GM21360 (cell line): ENCODE measurements at regions not wholly inside any gene's neighbourhood (a gene's known extent, or its start where the extent isn't known, plus 50 kb on each side); places are given as distances from the start of the nearest gene placed in this dataset.
A peak's percentile ranks its signal among the peaks of the same experiment; 100 is the strongest.

ENCODE experiments used
- ATAC-seq: cut with Tn5 transposase; IDR thresholded peaks from one replicate; pipeline ENCODE4 v1.9.1; 2021; ENCODE audit warnings: mild to moderate bottlenecking, moderate library complexity; ENCODE audit not compliant: unreplicated experiment

GRCh38 chr2:19664646-19665045 is 237.1 kb downstream of the TTC32 start:
- no peak for ATAC-seq

GRCh38 chr2:19659024-19659792 is 242.6 kb downstream of the TTC32 start:
- no peak for ATAC-seq

DNA sequence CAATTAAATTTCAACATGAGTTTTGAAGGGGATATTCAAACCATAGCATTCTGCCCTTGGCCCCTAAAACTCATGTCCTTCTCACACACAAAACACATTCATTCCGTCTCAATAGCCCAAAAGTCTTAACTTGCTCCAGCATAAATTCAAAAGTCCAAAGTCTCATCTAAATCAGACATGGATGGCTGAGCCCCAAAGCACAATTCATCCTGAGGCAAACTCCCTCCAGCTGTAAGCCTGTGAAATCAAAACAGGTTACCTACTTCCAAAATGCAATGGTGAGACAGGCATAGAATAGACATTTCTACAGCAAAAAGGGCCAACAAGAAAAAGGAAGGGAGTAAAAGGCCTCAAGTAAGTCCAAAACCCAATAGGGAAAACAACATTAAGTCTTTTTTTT is 245.8 kb downstream of the TTC32 start:
- no peak for ATAC-seq

GRCh38 chr2:19654310-19655090 is 247.3 kb downstream of the TTC32 start:
- no peak for ATAC-seq

- ATAC-seq, result no peak
These were observed 248.3 kb downstream of the TTC32 start for GRCh38 chr2:19653509-19653908.

- no peak for ATAC-seq
These were observed 249.0 kb downstream of the TTC32 start for GRCh38 chr2:19652811-19653210.

DNA sequence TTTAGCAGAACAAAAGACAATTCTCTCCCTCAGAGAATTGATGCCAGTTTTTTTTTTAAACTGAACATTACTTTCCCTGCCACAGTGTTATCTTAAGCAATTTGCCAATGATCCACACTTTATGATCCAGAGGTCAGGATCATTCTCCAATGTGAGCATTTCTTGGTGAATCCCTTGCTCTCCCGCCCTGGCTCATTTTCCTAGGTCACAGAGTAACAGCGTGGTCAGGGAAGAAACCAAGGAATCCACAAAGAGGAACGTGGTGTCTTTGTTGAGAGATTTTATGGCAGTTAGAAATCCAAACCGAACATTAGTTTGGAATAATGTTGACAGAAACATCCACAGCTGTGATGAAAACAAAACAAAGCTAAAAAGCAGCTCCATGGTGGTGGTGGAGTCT is 250.3 kb downstream of the TTC32 start:
- no peak for ATAC-seq

DNA sequence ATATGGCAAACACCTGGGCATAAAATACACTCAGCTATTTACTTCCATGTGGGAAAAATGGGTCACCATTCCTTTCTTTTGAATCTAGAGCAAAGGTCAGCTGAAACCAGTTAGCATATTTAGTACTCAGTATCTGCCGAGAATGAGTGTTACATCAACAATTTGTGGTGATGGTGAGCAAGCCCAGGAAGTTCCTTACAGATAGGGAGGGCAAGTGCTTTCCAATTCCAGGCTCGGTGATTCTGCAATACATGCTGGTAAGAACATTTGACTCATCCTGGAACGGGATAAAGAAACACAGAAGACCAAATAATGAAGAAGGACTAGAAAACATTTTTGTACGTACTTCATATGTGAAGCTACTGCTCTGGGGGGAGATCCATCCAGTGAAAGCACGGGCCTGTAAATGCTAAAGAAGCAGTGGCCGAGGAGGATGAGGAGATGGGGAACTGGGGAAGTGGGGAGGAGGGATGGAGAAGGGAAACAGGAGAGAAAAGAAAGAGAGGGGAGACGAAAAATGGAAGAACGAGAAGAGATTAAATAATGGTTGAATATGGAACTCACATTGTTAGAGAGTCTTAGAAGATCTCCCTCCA is 251.9 kb downstream of the TTC32 start:
- ATAC-seq, result no peak

DNA sequence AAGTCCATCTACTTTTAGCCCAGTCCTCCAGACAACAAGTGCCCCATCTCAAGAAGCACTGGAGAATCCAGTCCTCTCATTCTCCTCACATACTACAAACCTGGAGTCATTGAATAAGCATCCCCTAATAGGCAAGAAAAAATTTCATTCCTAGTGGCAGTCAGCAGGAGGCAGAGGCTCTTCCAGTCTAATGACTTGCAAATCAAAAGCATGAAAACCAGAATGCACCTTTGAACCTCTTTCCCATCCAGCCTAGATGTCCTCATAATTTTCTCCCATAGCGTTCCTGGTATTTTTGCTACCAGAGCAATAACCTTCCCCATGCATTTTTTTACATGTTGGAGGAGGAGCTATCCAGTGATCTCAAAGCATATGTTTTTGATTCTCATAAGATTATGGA is 252.6 kb downstream of the TTC32 start:
- ATAC-seq, result no peak

- no peak for ATAC-seq
These were observed 253.2 kb downstream of the TTC32 start for GRCh38 chr2:19648583-19648982.

- ATAC-seq, result no peak
These were observed 254.8 kb downstream of the TTC32 start for GRCh38 chr2:19646987-19647386.

- no peak for ATAC-seq
These were observed 257.0 kb downstream of the TTC32 start for GRCh38 chr2:19644763-19645162.

- ATAC-seq, result peak; percentile 87
These were observed 258.7 kb downstream of the TTC32 start for GRCh38 chr2:19643117-19643518.

DNA sequence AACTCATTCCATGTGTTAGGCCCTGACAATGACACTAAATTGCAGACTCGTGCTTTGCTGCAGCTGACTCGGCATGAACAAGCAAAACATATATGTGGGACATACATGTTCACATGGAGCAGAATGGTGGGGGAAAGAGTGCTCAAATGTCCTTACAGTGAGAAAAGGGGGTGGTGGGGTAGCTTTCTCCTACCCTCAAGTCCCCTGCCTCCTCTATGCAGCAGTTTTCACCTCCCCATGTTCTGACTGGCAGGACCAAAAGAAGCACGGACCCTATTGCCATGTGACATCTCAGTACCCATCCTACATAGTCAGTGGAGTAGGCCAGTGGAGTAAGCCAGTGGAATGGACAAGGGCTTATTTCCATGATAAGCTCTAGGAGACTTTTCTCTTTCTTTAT is 259.3 kb downstream of the TTC32 start:
- ATAC-seq, result no peak

- ATAC-seq, result no peak
These were observed 265.8 kb downstream of the TTC32 start for GRCh38 chr2:19635951-19636510.

GRCh38 chr2:19632403-19632991 is 269.3 kb downstream of the TTC32 start:
- ATAC-seq, result no peak

- no peak for ATAC-seq
These were observed 269.9 kb downstream of the TTC32 start for GRCh38 chr2:19631871-19632270.

GRCh38 chr2:19630921-19631320 is 270.9 kb downstream of the TTC32 start:
- ATAC-seq, result no peak

- no peak for ATAC-seq
These were observed 268.9 kb upstream of the OSR1 start for GRCh38 chr2:19627359-19627758.

DNA sequence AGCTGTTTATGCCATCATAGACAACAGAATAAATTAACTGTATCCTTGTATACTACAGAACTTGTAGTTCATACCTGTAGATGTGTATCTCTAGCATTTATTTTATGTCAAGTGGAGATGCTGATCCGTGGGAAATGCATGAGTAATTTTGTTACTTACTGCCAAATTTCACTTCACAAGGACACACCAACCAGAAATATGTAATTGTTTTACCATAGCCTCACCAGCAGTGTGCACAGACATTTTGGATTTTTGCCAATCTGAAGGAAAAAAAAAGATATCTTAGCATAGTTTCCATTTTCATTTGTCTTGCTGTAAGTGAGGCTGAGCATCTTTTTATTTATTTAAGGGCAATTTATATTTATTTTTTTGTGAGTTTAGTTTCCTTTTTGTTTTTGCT is 265.1 kb upstream of the OSR1 start:
- ATAC-seq, result no peak

GRCh38 chr2:19617257-19617848 is 258.9 kb upstream of the OSR1 start:
- ATAC-seq, result no peak
